ENCODE measurements at regions not wholly inside any gene's neighbourhood (a gene's known extent, or its start where the extent isn't known, plus 50 kb on each side); places are given as distances from the start of the nearest gene placed in this dataset.

GRCh38 chr5:171705830-171706468 is 79.7 kb upstream of the SMIM23 start:
- H3K79me2 ChIP-seq (ENCODE audit: insufficient read depth, low read length) = no peaks in the 10 kb centered on the region
- no peak overlapping the region for H3K27ac ChIP-seq (ENCODE audit: extremely low read length, insufficient read depth, low read length)
- no peak for FAIRE-seq
- H3K4me3 ChIP-seq (replicated peaks in 1 of 3; ENCODE audit: insufficient read depth in 1 of 3, low read depth in 2 of 3, low read length in 3 of 3) = no peak overlapping the region
- no peaks in the 10 kb centered on the region for H3K4me1 ChIP-seq (ENCODE audit: insufficient read depth, low read length)
- no peaks in the 10 kb centered on the region for H3K9me3 ChIP-seq (ENCODE audit: low read length)
- H2AFZ ChIP-seq (ENCODE audit: low read length) = no peak overlapping the region
- no peaks in the 10 kb centered on the region for H3K36me3 ChIP-seq (replicated peaks in 1 of 2; ENCODE audit: control insufficient read depth in 1 of 2, insufficient read depth in 2 of 2, low read length in 2 of 2)
- no TSS peak for BruUV-seq (replicated peaks)
- peaks cover 0 to 39% of the 10 kb centered on the region in 2 experiments; a peak in 3 of 5 replicates for H3K27me3 ChIP-seq (ENCODE audit: control insufficient read depth in 1 of 2, insufficient read depth in 2 of 2, low read length in 2 of 2)
- CTCF ChIA-PET (ENCODE audit: low intra/inter-chr PET ratio, low total read pairs) = no interaction called here
- no peak for DNase-seq (ENCODE audit: low spot score)
- H4K20me1 ChIP-seq (ENCODE audit: insufficient read depth, low read length) = no peaks in the 10 kb centered on the region
- in situ Hi-C loops (cut with HindIII; ENCODE audit: extremely low pct_ligation_motif_present, low pct_unique_long_range_greater_than_20kb) (no loop called here), intact Hi-C loops (cut with micrococcal nuclease; ENCODE audit: unreplicated experiment) (no loop called here)
- TF ChIP-seq, protein P1, sequence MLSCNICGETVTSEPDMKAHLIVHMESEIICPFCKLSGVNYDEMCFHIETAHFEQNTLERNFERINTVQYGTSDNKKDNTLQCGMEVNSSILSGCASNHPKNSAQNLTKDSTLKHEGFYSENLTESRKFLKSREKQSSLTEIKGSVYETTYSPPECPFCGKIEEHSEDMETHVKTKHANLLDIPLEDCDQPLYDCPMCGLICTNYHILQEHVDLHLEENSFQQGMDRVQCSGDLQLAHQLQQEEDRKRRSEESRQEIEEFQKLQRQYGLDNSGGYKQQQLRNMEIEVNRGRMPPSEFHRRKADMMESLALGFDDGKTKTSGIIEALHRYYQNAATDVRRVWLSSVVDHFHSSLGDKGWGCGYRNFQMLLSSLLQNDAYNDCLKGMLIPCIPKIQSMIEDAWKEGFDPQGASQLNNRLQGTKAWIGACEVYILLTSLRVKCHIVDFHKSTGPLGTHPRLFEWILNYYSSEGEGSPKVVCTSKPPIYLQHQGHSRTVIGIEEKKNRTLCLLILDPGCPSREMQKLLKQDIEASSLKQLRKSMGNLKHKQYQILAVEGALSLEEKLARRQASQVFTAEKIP (CRISPR knock-in tag; IDR thresholded peaks at IDR 0.05; ENCODE audit: borderline replicate concordance) = no peak
- TF ChIP-seq, protein P2, sequence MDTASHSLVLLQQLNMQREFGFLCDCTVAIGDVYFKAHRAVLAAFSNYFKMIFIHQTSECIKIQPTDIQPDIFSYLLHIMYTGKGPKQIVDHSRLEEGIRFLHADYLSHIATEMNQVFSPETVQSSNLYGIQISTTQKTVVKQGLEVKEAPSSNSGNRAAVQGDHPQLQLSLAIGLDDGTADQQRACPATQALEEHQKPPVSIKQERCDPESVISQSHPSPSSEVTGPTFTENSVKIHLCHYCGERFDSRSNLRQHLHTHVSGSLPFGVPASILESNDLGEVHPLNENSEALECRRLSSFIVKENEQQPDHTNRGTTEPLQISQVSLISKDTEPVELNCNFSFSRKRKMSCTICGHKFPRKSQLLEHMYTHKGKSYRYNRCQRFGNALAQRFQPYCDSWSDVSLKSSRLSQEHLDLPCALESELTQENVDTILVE (CRISPR knock-in tag; IDR thresholded peaks at IDR 0.05) = no peak
- TF ChIP-seq, protein P3, sequence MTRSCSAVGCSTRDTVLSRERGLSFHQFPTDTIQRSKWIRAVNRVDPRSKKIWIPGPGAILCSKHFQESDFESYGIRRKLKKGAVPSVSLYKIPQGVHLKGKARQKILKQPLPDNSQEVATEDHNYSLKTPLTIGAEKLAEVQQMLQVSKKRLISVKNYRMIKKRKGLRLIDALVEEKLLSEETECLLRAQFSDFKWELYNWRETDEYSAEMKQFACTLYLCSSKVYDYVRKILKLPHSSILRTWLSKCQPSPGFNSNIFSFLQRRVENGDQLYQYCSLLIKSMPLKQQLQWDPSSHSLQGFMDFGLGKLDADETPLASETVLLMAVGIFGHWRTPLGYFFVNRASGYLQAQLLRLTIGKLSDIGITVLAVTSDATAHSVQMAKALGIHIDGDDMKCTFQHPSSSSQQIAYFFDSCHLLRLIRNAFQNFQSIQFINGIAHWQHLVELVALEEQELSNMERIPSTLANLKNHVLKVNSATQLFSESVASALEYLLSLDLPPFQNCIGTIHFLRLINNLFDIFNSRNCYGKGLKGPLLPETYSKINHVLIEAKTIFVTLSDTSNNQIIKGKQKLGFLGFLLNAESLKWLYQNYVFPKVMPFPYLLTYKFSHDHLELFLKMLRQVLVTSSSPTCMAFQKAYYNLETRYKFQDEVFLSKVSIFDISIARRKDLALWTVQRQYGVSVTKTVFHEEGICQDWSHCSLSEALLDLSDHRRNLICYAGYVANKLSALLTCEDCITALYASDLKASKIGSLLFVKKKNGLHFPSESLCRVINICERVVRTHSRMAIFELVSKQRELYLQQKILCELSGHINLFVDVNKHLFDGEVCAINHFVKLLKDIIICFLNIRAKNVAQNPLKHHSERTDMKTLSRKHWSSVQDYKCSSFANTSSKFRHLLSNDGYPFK (CRISPR knock-in tag; IDR thresholded peaks at IDR 0.05; ENCODE audit: borderline replicate concordance) = no peak
- TF ChIP-seq ZNF564 (CRISPR knock-in tag; IDR thresholded peaks at IDR 0.05) (no peak), ZNF547 (CRISPR knock-in tag; IDR thresholded peaks at IDR 0.05) (no peak), NFE2L1 (CRISPR knock-in tag; IDR thresholded peaks at IDR 0.05; ENCODE audit: borderline replicate concordance) (no peak), PRPF4 (IDR thresholded peaks at IDR 0.05; ENCODE audit: low read depth, low read length, poor library complexity, severe bottlenecking) (no peak)
- POLR2A ChIA-PET = no interaction called here
- 6% methylated on average over 7 of the region's 7 CpGs for WGBS (ENCODE audit: low lambda C conversion rate)
- no peak overlapping the region for H3K9ac ChIP-seq (ENCODE audit: insufficient read depth, low read depth, low read length)
- ATAC-seq = no peak
- H3K4me2 ChIP-seq (ENCODE audit: low read depth, low read length) = no peak overlapping the region

All from HepG2 (cell line).